LNCAP (cell line): ENCODE measurements at regions not wholly inside any gene's neighbourhood (a gene's known extent, or its start where the extent isn't known, plus 50 kb on each side); places are given as distances from the start of the nearest gene placed in this dataset.

Source experiments
- TF ChIP-seq, protein P1 (sequence below): fragments of 450-650 bp; IDR thresholded peaks from 2 replicates; pipeline ENCODE4 v1.5.1; 2017; ENCODE audit warnings: mild to moderate bottlenecking

DNA sequence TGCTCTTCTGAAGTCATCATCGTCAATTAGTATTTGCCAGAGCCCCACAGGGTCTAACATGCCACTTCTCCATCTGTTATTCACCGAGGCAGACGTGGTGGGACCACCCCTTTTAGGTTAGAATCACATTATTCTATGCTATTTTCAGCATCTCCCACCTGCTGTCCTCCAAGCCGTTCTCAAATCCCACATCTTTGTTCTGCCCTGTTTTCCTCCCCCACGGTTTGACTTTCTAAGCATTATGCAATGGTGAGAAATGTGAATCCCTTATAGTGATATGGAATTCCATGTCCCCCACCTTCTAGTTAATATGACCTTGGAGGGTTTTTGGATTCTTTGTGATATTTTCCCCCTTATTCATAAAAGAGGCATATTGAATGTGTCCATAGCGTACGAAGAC lies 634.1 kb upstream of the RBFOX1 start:
- TF ChIP-seq, protein P1, sequence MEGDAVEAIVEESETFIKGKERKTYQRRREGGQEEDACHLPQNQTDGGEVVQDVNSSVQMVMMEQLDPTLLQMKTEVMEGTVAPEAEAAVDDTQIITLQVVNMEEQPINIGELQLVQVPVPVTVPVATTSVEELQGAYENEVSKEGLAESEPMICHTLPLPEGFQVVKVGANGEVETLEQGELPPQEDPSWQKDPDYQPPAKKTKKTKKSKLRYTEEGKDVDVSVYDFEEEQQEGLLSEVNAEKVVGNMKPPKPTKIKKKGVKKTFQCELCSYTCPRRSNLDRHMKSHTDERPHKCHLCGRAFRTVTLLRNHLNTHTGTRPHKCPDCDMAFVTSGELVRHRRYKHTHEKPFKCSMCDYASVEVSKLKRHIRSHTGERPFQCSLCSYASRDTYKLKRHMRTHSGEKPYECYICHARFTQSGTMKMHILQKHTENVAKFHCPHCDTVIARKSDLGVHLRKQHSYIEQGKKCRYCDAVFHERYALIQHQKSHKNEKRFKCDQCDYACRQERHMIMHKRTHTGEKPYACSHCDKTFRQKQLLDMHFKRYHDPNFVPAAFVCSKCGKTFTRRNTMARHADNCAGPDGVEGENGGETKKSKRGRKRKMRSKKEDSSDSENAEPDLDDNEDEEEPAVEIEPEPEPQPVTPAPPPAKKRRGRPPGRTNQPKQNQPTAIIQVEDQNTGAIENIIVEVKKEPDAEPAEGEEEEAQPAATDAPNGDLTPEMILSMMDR = no peak

DNA sequence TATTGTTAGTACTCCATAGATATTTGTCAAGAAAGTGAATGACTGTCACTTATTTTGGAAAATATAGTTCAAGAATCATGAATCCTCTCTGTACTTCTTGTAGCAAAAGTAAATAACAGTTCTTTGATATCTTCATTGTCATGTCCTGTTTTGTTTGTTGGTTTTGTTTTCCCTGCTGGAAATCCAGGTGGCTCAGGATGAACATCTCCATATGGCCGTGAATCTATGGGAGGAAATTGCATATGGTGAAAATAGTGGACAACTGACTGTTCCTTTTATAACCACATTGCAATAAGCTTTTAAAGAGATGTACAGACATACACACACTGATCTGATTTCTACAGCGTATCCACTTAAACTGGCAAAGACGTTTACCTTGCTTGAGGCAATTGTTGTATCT lies 637.0 kb upstream of the RBFOX1 start:
- TF ChIP-seq, protein P1 = no peak

DNA sequence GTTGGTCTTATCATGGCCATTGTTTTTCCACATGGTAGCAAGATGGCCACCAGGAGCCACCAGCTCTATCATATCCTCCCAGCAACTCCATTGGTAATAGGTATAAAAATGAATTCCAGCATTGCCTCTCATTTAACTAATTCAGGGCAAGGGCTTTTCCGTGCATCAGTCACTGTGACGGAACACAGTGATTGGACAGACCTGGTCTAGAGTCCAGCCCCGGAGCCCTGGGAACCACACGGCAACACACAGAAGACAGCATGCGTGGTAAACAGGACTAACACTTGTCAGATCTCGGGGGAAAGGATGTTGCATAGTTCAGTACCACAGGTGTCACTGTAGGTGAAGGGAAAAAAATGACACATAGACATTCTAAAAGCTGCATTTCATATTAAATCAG lies 638.0 kb upstream of the RBFOX1 start:
- TF ChIP-seq, protein P1 = no peak

DNA sequence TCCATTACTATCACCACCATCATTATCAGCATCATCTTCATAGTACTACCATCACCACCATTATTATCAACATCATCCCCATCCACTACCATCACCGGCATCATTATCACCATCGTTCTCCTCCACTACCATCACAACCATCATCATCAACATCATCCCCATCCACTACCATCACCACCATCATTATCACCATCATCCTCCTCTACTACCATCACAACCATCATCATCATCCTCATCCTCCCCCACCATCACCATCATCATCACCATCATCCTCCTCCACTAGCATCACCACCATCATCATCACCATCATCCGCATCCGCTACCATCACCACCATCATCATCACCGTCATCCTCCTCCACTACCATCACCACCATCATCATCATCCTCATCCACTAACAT lies 639.8 kb upstream of the RBFOX1 start:
- TF ChIP-seq, protein P1 = no peak

DNA sequence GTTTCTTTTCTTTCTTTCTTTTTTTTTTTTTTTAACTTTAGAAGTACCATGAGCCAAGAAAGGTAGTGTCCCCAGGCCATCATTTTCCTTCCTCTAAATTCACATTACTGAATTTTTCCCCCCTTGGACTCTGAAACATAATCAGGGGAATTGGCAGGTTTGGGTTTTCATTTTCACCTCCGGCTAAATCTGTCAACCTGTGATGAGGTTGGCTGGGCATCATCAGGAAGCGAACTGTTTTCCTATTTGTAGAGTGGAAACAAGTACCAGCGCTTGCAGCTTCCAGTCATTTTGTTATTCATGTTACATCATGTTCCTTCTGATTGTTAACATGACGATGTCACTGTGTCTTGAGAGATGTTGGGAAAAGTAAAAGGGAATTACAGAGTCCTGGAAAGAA lies 641.9 kb upstream of the RBFOX1 start:
- TF ChIP-seq, protein P1 = no peak

DNA sequence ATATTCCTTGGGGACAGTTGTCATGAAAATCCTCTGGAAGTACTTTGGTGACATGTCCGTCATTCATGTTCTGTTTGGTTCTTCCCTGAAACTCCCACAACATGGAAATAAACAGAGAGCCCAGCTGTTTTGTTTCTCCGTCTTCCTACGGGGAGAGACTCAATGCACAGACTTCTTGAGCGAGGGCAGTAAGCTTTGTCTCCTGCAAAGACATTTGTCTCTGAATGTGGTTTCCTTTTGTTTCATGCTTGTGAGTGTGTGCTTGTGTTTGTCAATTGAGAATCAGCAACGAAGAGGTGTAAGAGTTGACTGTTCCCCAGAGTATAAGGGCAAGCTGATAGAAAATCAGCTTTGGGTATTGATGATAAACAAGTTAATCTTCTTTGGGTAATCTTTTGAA lies 643.0 kb upstream of the RBFOX1 start:
- TF ChIP-seq, protein P1 = no peak

DNA sequence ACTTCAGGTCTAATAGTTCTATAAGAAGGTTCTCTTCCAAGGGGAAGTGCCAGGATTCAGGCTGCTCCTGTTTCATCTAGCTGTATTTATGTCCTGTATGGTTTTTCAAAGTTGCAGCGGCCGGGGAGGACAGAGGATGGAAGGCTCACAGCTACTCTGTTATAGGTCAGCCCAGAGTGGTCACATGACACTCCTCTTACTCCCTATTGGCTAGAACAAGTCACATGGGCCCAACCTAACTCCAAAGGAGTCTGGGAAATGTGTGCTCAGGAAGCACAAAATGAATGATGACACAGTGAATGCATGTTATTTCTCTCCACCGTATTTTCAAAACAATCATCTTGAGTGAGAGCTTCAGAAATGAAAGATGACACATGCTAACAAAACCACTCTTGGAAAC lies 645.1 kb upstream of the RBFOX1 start:
- TF ChIP-seq, protein P1 = no peak

DNA sequence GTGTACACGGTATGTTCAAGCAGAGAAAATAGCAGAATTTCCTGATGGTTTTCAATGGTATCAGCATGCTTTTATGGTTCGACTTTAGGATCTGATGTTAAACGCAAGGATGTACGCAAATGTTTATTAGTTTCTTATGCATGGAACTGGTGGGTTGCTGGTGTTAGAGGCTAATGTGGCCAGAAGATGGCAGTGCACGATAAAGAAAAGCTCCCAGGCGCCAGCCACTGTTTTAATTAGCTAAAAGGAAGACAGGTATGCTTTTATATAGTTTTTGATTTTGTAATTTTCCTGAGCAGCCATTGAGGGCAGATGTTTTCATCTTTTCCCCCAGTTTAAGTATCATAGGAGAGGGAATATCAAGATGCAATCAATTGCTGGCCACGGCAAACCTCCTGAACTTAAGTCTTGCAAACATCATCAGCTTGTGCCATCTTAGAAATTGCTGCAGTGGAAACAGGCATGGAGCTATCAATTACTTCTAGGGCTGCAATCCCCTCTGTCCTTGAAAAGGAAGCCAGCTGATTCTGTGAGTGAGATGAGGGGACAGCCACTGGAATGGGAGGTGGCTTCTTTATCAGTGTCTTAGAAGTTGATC lies 648.5 kb upstream of the RBFOX1 start:
- TF ChIP-seq, protein P1 = peak; percentile 59
